ENCODE measurements at regions not wholly inside any gene's neighbourhood (a gene's known extent, or its start where the extent isn't known, plus 50 kb on each side); places are given as distances from the start of the nearest gene placed in this dataset.

GRCh38 chr13:81568824-81569223, 1227.9 kb upstream of the SPRY2 start:
- Histone ChIP-seq H3K4me3 (ENCODE audit: low read length) (no peak overlapping the region), H3F3A (ENCODE audit: insufficient read depth, low read length, poor library complexity, severe bottlenecking) (no peaks in the 10 kb centered on the region), H3K4me2 (ENCODE audit: low read length) (no peak overlapping the region), H3K9ac (ENCODE audit: low read length) (no peak overlapping the region), H2AFZ (ENCODE audit: low read depth, low read length) (no peak overlapping the region), H3K36me3 (ENCODE audit: insufficient read depth, low read length) (no peaks in the 10 kb centered on the region), H3K27ac (ENCODE audit: low read length) (no peak overlapping the region), H3K9me3 (ENCODE audit: low read length) (no peaks in the 10 kb centered on the region), H3K79me2 (replicated peaks; ENCODE audit: insufficient read depth, low read length) (no peaks in the 10 kb centered on the region), H3K9me2 (ENCODE audit: insufficient read depth, low read length) (no peaks in the 10 kb centered on the region), H4K20me1 (ENCODE audit: insufficient read depth) (no peaks in the 10 kb centered on the region), H3K27me3 (ENCODE audit: insufficient read depth, low read depth, low read length) (no peaks in the 10 kb centered on the region)
- TF ChIP-seq REST (IDR thresholded peaks at IDR 0.05; ENCODE audit: borderline replicate concordance) (no peak), EP300 (conservative IDR thresholded peaks at IDR 0.05; ENCODE audit: poor library complexity, severe bottlenecking) (no peak), EZH2 (IDR thresholded peaks at IDR 0.05; ENCODE audit: borderline replicate concordance, insufficient read depth, low read length, poor library complexity, severe bottlenecking) (no peak), SMC3 (conservative IDR thresholded peaks at IDR 0.05; ENCODE audit: poor library complexity) (no peak), TAF1 (IDR thresholded peaks at IDR 0.05; ENCODE audit: low read depth) (no peak), POLR2AphosphoS5 (IDR thresholded peaks at IDR 0.05) (no peak), MXI1 (conservative IDR thresholded peaks at IDR 0.05; ENCODE audit: poor library complexity, severe bottlenecking) (no peak), RAD21 (conservative IDR thresholded peaks at IDR 0.05) (no peak)
- TF ChIP-seq, protein P1, sequence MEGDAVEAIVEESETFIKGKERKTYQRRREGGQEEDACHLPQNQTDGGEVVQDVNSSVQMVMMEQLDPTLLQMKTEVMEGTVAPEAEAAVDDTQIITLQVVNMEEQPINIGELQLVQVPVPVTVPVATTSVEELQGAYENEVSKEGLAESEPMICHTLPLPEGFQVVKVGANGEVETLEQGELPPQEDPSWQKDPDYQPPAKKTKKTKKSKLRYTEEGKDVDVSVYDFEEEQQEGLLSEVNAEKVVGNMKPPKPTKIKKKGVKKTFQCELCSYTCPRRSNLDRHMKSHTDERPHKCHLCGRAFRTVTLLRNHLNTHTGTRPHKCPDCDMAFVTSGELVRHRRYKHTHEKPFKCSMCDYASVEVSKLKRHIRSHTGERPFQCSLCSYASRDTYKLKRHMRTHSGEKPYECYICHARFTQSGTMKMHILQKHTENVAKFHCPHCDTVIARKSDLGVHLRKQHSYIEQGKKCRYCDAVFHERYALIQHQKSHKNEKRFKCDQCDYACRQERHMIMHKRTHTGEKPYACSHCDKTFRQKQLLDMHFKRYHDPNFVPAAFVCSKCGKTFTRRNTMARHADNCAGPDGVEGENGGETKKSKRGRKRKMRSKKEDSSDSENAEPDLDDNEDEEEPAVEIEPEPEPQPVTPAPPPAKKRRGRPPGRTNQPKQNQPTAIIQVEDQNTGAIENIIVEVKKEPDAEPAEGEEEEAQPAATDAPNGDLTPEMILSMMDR (IDR thresholded peaks at IDR 0.05; ENCODE audit: poor library complexity, severe bottlenecking) = no peak

- Histone ChIP-seq H3K27me3 (ENCODE audit: insufficient read depth, low read depth, low read length) (no peaks in the 10 kb centered on the region), H3K4me3 (ENCODE audit: low read length) (no peak overlapping the region), H2AFZ (ENCODE audit: low read depth, low read length) (no peak overlapping the region), H3K9me3 (ENCODE audit: low read length) (no peaks in the 10 kb centered on the region), H4K20me1 (ENCODE audit: insufficient read depth) (no peaks in the 10 kb centered on the region), H3K27ac (ENCODE audit: low read length) (no peak overlapping the region), H3K9me2 (ENCODE audit: insufficient read depth, low read length) (no peaks in the 10 kb centered on the region), H3F3A (ENCODE audit: insufficient read depth, low read length, poor library complexity, severe bottlenecking) (no peaks in the 10 kb centered on the region), H3K36me3 (ENCODE audit: insufficient read depth, low read length) (no peaks in the 10 kb centered on the region), H3K4me2 (ENCODE audit: low read length) (no peak overlapping the region), H3K9ac (ENCODE audit: low read length) (no peak overlapping the region), H3K79me2 (replicated peaks; ENCODE audit: insufficient read depth, low read length) (no peaks in the 10 kb centered on the region)
- TF ChIP-seq RAD21 (conservative IDR thresholded peaks at IDR 0.05) (no peak), EP300 (conservative IDR thresholded peaks at IDR 0.05; ENCODE audit: poor library complexity, severe bottlenecking) (no peak), POLR2AphosphoS5 (IDR thresholded peaks at IDR 0.05) (no peak), REST (IDR thresholded peaks at IDR 0.05; ENCODE audit: borderline replicate concordance) (no peak), EZH2 (IDR thresholded peaks at IDR 0.05; ENCODE audit: borderline replicate concordance, insufficient read depth, low read length, poor library complexity, severe bottlenecking) (no peak), SMC3 (conservative IDR thresholded peaks at IDR 0.05; ENCODE audit: poor library complexity) (no peak), MXI1 (conservative IDR thresholded peaks at IDR 0.05; ENCODE audit: poor library complexity, severe bottlenecking) (no peak)
- TF ChIP-seq, protein P1 (IDR thresholded peaks at IDR 0.05; ENCODE audit: poor library complexity, severe bottlenecking) = no peak
Measured at GRCh38 chr13:81565849-81566248, 1224.9 kb upstream of the SPRY2 start.
